Duodenal mucosa (tissue), 2 donors: ENCODE measurements at regions not wholly inside any gene's neighbourhood (a gene's known extent, or its start where the extent isn't known, plus 50 kb on each side); places are given as distances from the start of the nearest gene placed in this dataset.

ENCODE experiments used
- H3K27ac ChIP-seq: one replicate; pipeline ENCODE4 v1.7.0; 2013; ENCODE audit warnings: low read depth, low read length
- H3K27me3 ChIP-seq, 2 donors: one replicate each; pipeline ENCODE4 v1.7.0; 2013; ENCODE audit warnings: low read length in 2 of 2, control low read depth in 1 of 2; ENCODE audit not compliant: insufficient read depth in 2 of 2, control insufficient read depth in 1 of 2
- H3K36me3 ChIP-seq, 2 donors: one replicate each; pipeline ENCODE4 v1.7.0; 2013; ENCODE audit warnings: low read length in 2 of 2, control low read depth in 1 of 2; ENCODE audit not compliant: insufficient read depth in 2 of 2, control insufficient read depth in 1 of 2
- H3K4me1 ChIP-seq, 2 donors: one replicate each; pipeline ENCODE4 v1.7.0; 2013; ENCODE audit warnings: low read length in 2 of 2, control low read depth in 1 of 2; ENCODE audit not compliant: insufficient read depth in 2 of 2, control insufficient read depth in 1 of 2
- H3K4me3 ChIP-seq, 2 donors: one replicate each; pipeline ENCODE4 v1.7.0; 2013; ENCODE audit warnings: low read length in 2 of 2, low read depth in 1 of 2
- H3K9ac ChIP-seq, 2 donors: one replicate each; pipeline ENCODE4 v1.7.0; 2013; ENCODE audit warnings: low read length in 2 of 2, low read depth in 1 of 2
- H3K9me3 ChIP-seq, 2 donors: one replicate each; pipeline ENCODE4 v1.7.0; 2013; ENCODE audit warnings: low read length in 2 of 2, control low read depth in 1 of 2; ENCODE audit not compliant: control insufficient read depth in 1 of 2

DNA sequence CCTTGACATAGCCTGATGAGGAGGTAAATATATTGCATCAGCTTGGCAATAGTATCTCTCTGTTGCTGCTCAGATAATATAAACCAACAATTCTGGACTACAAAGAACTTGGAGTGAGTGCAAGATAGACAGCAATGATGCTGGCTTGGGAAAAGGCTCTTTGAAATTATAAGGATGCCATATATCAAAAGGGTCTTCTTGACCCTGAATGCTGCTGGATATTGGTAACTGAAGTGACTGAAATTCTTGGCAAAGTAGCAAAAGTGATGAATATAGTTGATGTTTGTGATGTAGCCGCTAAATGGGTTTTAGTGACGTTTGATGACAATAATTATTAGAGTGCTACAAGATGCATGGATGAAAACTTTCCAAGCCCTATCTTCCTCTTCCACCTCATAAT, 1391.6 kb downstream of the ADGRL3 start:
- no peaks in the 10 kb centered on the region for H3K27me3 ChIP-seq
- no peak overlapping the region for H3K4me3 ChIP-seq
- no peak overlapping the region for H3K9ac ChIP-seq
- H3K4me1 ChIP-seq: no peaks in the 10 kb centered on the region
- H3K27ac ChIP-seq: no peak overlapping the region
- H3K36me3 ChIP-seq: no peaks in the 10 kb centered on the region
- H3K9me3 ChIP-seq: no peaks in the 10 kb centered on the region

DNA sequence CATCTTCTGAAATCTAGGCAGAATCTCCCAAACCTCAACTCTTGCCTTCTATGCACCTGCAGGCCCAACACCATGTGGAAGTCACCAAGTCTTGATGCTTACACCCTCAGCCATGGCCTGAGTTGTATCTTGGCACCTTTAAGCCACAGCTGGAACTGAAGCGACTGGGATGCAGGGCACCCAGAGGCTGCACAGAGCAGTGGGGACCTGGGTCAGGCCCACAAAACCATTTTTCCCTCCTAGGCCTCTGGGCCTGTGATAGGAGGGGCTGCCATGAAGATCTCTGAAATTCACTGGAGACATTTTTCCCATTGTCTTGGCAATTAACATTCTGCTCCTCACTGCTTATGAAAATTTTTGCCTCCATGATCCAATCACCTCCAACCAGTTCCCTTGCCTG, 1388.5 kb downstream of the ADGRL3 start:
- peaks cover 0 to 6% of the 10 kb centered on the region in 2 donors for H3K9me3 ChIP-seq
- H3K27ac ChIP-seq: no peak overlapping the region
- H3K4me3 ChIP-seq: no peak overlapping the region
- H3K9ac ChIP-seq: no peak overlapping the region
- no peaks in the 10 kb centered on the region for H3K4me1 ChIP-seq
- H3K27me3 ChIP-seq: no peaks in the 10 kb centered on the region
- no peaks in the 10 kb centered on the region for H3K36me3 ChIP-seq

DNA sequence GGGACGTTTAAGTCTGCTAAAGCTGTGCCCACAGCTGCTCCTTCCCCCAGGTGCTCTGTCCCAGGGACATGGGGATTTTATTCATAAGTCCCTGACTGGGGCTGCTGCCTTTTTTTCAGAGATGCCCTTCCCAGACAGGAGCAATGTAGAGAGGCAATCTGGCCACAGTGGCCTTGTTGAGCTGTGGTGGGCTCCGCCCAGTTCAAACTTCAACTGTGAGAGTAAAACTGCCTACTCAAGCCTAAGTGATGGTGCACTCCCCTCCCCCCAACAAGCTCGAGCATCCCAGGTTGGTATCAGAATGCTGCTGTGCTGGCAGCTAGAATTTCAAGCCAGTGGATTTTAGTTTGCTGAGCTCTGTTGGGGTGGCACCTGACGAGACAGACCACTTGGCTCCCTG, 1371.4 kb downstream of the ADGRL3 start:
- H3K9me3 ChIP-seq: no peaks in the 10 kb centered on the region
- H3K9ac ChIP-seq: no peak overlapping the region
- H3K27me3 ChIP-seq: no peaks in the 10 kb centered on the region
- no peaks in the 10 kb centered on the region for H3K4me1 ChIP-seq
- no peak overlapping the region for H3K27ac ChIP-seq
- no peak overlapping the region for H3K4me3 ChIP-seq
- H3K36me3 ChIP-seq: no peaks in the 10 kb centered on the region

DNA sequence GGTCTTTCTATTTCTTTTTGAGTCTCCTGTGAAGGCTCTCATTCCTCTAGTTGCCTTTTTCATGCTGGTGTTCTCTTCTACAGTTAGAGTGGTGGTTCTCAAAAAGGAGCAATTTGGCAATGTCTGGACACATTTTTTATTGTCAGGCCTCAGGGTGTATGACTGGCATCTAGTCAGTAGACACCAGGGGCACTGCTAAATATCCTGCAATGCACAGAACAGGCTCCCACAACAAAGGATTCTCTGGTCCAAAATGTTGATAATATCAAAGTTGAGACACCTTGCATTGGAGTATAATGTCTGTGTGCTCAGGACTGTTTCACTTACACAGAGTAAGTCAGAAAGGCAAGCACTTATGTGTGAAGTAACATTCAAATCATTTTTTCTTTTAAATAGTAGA, 1360.7 kb downstream of the ADGRL3 start:
- Histone ChIP-seq H3K27ac (no peak overlapping the region), H3K4me1 (no peaks in the 10 kb centered on the region), H3K9ac (no peak overlapping the region), H3K27me3 (no peaks in the 10 kb centered on the region), H3K9me3 (no peaks in the 10 kb centered on the region), H3K4me3 (no peak overlapping the region), H3K36me3 (no peaks in the 10 kb centered on the region)

DNA sequence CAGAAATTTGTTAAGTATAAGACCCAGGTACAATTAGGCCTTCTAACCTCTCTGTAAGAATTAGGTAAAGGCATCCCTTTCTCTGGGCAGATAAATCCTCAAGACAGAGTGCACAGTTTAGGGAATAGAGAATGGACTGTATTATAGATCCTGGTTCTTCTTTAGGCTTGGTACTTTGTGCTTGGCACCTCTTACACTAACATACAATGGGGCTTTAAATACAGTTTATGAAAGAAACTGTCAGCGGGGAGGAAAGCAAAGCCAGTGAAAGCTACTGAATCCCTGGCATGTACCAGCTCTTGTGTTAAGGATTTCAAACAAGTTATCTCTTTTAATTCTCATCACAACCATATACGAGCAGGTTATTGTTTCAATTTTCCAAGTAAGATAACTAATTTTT, 1350.0 kb downstream of the ADGRL3 start:
- H3K4me3 ChIP-seq: no peak overlapping the region
- no peaks in the 10 kb centered on the region for H3K36me3 ChIP-seq
- no peaks in the 10 kb centered on the region for H3K27me3 ChIP-seq
- no peak overlapping the region for H3K9ac ChIP-seq
- H3K27ac ChIP-seq: no peak overlapping the region
- H3K4me1 ChIP-seq: peaks cover 7 to 18% of the 10 kb centered on the region in 2 donors
- H3K9me3 ChIP-seq: no peaks in the 10 kb centered on the region

DNA sequence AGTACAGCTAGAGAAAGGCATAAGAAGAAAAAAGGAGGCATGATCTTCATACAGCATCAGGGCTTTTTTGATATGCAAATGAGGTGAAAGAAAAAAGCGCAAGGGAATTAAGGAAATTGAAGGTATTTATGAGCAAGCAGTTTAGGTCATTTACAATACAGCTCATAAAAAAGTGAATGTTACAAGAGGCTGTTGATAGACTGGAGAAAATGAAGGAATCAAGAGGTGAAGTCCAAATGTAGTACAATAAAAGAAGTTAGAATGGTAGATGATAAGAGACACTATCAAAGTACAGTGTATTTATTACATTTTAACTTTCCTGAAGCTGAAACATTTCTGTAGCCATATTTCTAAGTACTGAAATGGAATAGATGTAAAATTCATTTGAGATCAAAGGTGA, 1349.5 kb downstream of the ADGRL3 start:
- Histone ChIP-seq H3K9me3 (no peaks in the 10 kb centered on the region), H3K27me3 (no peaks in the 10 kb centered on the region), H3K9ac (no peak overlapping the region), H3K4me3 (no peak overlapping the region), H3K4me1 (peaks cover 7 to 18% of the 10 kb centered on the region in 2 donors), H3K36me3 (no peaks in the 10 kb centered on the region), H3K27ac (no peak overlapping the region)

DNA sequence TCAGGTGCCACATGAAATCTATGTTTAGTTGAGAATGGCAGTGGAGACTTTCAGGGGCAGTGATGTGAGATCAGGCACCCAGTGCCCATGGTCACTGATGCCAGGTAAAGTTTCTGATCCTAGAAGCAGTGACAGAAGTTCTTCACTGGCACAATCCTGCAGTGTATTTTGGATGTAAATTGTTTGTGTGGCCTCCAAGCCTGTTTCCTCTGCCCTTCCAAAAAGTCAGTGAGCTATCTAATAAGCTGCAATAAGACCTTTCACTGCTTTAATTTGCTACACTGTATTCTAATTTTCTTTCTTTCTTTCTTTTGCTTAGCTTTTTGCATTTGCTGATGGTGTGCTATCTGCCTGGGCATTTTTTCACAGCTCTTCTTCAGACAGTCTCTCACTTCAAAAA, 1348.6 kb downstream of the ADGRL3 start:
- Histone ChIP-seq H3K27me3 (no peaks in the 10 kb centered on the region), H3K27ac (no peak overlapping the region), H3K4me1 (peaks cover 7 to 18% of the 10 kb centered on the region in 2 donors), H3K9ac (no peak overlapping the region), H3K36me3 (no peaks in the 10 kb centered on the region), H3K9me3 (no peaks in the 10 kb centered on the region), H3K4me3 (no peak overlapping the region)

DNA sequence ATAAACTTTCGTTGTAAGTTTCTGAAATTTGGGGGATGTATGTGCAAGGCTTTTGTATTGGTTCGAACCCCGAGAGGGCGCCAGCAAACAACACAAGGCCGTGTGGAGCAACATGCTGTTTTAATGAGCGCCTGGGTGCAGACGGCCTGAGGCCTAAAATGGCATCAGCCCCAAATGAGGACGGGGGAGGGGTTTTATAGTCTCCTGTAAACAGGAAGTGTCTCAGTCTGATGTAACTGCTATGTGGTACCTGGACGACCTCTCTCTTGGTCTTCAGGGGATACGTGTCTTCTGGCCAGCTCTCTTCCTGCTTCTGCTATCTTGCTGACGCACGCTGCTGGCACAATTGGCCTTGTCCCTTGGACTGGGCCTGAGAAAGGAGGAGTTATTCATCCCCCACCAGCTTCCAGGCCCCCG, 1348.0 kb downstream of the ADGRL3 start:
- no peak overlapping the region for H3K9ac ChIP-seq
- H3K36me3 ChIP-seq: no peaks in the 10 kb centered on the region
- no peak overlapping the region for H3K27ac ChIP-seq
- no peaks in the 10 kb centered on the region for H3K27me3 ChIP-seq
- no peak overlapping the region for H3K4me3 ChIP-seq
- no peaks in the 10 kb centered on the region for H3K9me3 ChIP-seq
- peaks cover 7 to 18% of the 10 kb centered on the region in 2 donors for H3K4me1 ChIP-seq

DNA sequence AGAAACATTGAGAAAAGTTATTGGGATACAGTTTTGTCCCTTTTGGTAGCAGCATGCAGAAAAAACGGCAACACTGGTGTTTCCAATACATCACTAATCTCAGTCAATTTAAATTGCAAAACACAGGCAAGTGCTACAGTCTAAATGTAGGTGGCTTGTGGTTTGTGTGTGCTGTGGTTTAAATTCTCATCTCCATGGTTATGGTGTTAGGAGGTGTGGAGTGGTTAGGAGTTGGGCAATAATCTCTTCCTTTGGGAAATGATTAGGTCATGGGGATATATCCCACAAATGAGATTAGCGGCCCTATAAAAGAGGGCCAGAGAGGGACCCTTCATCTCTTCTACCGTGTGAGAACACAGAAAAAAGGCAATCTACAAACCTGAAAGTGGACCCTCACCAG, 1344.3 kb downstream of the ADGRL3 start:
- Histone ChIP-seq H3K9me3 (no peaks in the 10 kb centered on the region), H3K36me3 (no peaks in the 10 kb centered on the region), H3K9ac (no peak overlapping the region), H3K27ac (no peak overlapping the region), H3K4me1 (peaks cover 7 to 14% of the 10 kb centered on the region in 2 donors), H3K27me3 (no peaks in the 10 kb centered on the region), H3K4me3 (no peak overlapping the region)

DNA sequence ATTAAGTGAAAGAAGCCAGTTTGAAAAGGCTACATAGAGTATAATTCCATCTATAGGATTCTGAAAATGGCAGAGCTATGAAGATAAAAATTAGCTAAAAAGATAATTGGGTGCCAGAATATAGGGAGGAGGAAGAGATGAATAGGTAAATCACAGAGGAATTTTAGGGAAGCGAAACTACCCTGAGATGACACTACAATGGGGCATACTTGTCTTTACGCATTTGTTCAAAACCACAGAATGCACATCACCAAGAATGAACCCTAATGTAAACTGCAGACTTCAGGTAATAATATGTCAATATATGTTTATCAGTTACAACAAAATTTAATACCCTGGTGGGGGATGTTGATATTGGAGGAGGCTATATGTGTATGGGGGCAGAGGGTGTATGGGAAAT, 1342.9 kb downstream of the ADGRL3 start:
- Histone ChIP-seq H3K4me3 (no peak overlapping the region), H3K36me3 (no peaks in the 10 kb centered on the region), H3K27me3 (no peaks in the 10 kb centered on the region), H3K9ac (no peak overlapping the region), H3K9me3 (peaks cover 0 to 9% of the 10 kb centered on the region in 2 donors), H3K27ac (no peak overlapping the region), H3K4me1 (peaks cover 0 to 3% of the 10 kb centered on the region in 2 donors)

DNA sequence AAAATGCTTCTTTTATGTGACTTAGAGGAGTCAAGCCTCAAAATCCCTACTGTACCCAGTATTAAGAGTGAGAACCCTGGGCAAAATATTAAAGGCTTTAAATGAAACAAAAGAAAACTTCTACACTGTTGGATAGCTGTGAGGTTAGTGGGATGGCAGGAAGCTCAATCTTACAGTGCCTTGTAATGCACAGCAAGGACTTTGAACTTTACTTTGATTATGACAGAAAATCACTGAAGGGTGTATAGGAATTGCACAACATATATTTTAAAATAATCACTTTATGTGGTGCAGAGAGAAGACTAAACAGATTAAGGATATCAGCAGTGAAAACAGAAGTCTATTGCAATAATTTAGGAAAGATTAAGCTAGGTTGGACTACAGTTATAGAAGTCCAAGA, 1333.4 kb downstream of the ADGRL3 start:
- Histone ChIP-seq H3K27me3 (no peaks in the 10 kb centered on the region), H3K4me3 (no peak overlapping the region), H3K36me3 (no peaks in the 10 kb centered on the region), H3K9ac (no peak overlapping the region), H3K4me1 (peaks cover 13% of the 10 kb centered on the region in 2 donors), H3K27ac (no peak overlapping the region), H3K9me3 (peaks cover 0 to 4% of the 10 kb centered on the region in 2 donors)
